GM21381 (cell line): ENCODE measurements at regions not wholly inside any gene's neighbourhood (a gene's known extent, or its start where the extent isn't known, plus 50 kb on each side); places are given as distances from the start of the nearest gene placed in this dataset.
"Not testable (repeated sequence)": the region's sequence is repeated elsewhere in the genome, so short reads cannot be mapped to it uniquely, and the experiment has no call there.

ENCODE experiments used
- ATAC-seq: cut with Tn5 transposase; IDR thresholded peaks from one replicate; pipeline ENCODE4 v1.9.1; 2021; ENCODE audit warnings: mild to moderate bottlenecking, moderate library complexity; ENCODE audit not compliant: unreplicated experiment

GRCh38 chr16:22651111-22651817 is 140.6 kb downstream of the NPIPB5 start:
- ATAC-seq = not testable (repeated sequence)

- ATAC-seq = no peak
These were observed 141.8 kb downstream of the NPIPB5 start for GRCh38 chr16:22652463-22652845.

GRCh38 chr16:22653876-22654275 is 143.2 kb downstream of the NPIPB5 start:
- ATAC-seq = no peak

- not testable (repeated sequence) for ATAC-seq
These were observed 145.9 kb downstream of the NPIPB5 start for GRCh38 chr16:22656573-22656972.

- ATAC-seq = no peak
These were observed 149.2 kb downstream of the NPIPB5 start for GRCh38 chr16:22659933-22660332.

- no peak for ATAC-seq
These were observed 149.9 kb downstream of the NPIPB5 start for GRCh38 chr16:22660441-22661160.

GRCh38 chr16:22661161-22661647 is 150.5 kb downstream of the NPIPB5 start:
- ATAC-seq = no peak

GRCh38 chr16:22662958-22663357 is 151.0 kb upstream of the HS3ST2 start:
- ATAC-seq = not testable (repeated sequence)

- ATAC-seq = no peak
These were observed 150.4 kb upstream of the HS3ST2 start for GRCh38 chr16:22663389-22664064.

GRCh38 chr16:22664132-22664531 is 149.8 kb upstream of the HS3ST2 start:
- no peak for ATAC-seq

GRCh38 chr16:22664561-22664997 is 149.4 kb upstream of the HS3ST2 start:
- no peak for ATAC-seq

GRCh38 chr16:22665048-22665797 is 148.7 kb upstream of the HS3ST2 start:
- ATAC-seq = no peak

GRCh38 chr16:22665803-22666202 is 148.2 kb upstream of the HS3ST2 start:
- no peak for ATAC-seq

GRCh38 chr16:22668318-22668717 is 145.6 kb upstream of the HS3ST2 start:
- no peak for ATAC-seq

GRCh38 chr16:22670044-22670536 is 143.9 kb upstream of the HS3ST2 start:
- ATAC-seq = no peak

- ATAC-seq = no peak
These were observed 143.4 kb upstream of the HS3ST2 start for GRCh38 chr16:22670551-22671041.

- no peak for ATAC-seq
These were observed 142.5 kb upstream of the HS3ST2 start for GRCh38 chr16:22671301-22672076.

GRCh38 chr16:22672830-22673210 is 141.1 kb upstream of the HS3ST2 start:
- ATAC-seq = no peak

GRCh38 chr16:22673421-22673831 is 140.5 kb upstream of the HS3ST2 start:
- ATAC-seq = no peak

- ATAC-seq = no peak
These were observed 139.2 kb upstream of the HS3ST2 start for GRCh38 chr16:22674832-22675191.
